ENCODE measurements at regions not wholly inside any gene's neighbourhood (a gene's known extent, or its start where the extent isn't known, plus 50 kb on each side); places are given as distances from the start of the nearest gene placed in this dataset.

DNA sequence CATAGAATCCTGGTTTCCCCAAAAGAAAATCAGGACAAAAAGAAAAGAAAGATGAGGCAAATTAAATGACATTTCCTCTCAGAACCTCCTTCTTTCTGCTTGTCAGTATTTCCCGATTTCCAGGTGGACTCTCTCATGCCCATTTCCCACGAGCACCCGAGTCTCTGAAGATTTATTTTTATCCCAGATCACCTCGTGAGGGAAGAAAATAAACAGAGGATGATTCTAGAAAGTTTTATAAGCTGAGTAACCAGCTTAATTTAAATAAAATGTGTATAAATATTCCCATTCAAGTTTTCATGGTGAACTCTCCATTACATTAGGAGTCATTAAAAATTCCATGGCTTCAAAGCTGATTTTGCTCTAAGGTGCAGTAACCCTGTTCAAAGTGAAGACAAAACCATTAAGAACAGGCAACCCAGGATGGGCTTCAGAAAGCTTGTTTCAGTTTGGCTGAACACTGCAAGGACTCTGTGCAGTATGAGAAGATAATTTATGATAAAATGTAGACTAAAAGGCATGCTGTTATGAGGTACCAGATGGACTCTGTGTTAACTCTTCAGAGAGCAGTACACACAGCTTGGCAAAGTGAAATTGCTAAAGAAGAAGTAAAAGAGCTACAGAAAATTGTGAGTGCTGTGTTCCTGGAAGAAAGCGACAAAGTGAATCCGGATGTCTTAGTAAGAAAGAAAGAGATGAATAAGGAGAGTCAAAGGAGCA lies 521.3 kb upstream of the LRRN3 start:
- Histone ChIP-seq H3K36me3 (ENCODE audit: control insufficient read depth in 4 of 4, insufficient read depth in 3 of 4, low read depth in 1 of 4, low read length in 3 of 4) (no peaks in the 10 kb centered on the region), H3K4me3 (ENCODE audit: low read depth in 1 of 3, low read length in 3 of 3) (no peak overlapping the region), H3K9ac (ENCODE audit: low read depth in 1 of 2, low read length in 2 of 2) (no peak overlapping the region), H3K27me3 (ENCODE audit: control insufficient read depth in 4 of 4, insufficient read depth in 4 of 4, low read length in 3 of 4) (no peaks in the 10 kb centered on the region), H3K27ac (ENCODE audit: low read depth in 1 of 2, low read length in 2 of 2) (no peak overlapping the region), H3K9me3 (ENCODE audit: control insufficient read depth in 4 of 4, low read length in 3 of 4) (no peaks in the 10 kb centered on the region), H3K4me1 (ENCODE audit: control insufficient read depth in 4 of 4, insufficient read depth in 4 of 4, low read length in 3 of 4) (peaks cover 0 to 2% (median under 1%) of the 10 kb centered on the region in 4 donors)
- DNase-seq (ENCODE audit: low spot score), result no peak
- 87% methylated on average over 6 of the region's 6 CpGs for WGBS
- TF ChIP-seq GABPA (IDR thresholded peaks at IDR 0.05 in 1 of 2, conservative IDR thresholded peaks at IDR 0.05 in 1 of 2) (no peak), RAD21 (IDR thresholded peaks at IDR 0.05) (no peak), HNF4A (conservative IDR thresholded peaks at IDR 0.05) (no peak), TAF1 (conservative IDR thresholded peaks at IDR 0.05) (no peak), RXRA (IDR thresholded peaks at IDR 0.05) (no peak), EGR1 (IDR thresholded peaks at IDR 0.05; ENCODE audit: low read depth in 2 of 2) (no peak), FOXA1 (IDR thresholded peaks at IDR 0.05) (no peak), HNF4G (IDR thresholded peaks at IDR 0.05) (no peak), JUND (IDR thresholded peaks at IDR 0.05) (no peak), YY1 (IDR thresholded peaks at IDR 0.05) (no peak), FOXA2 (IDR thresholded peaks at IDR 0.05) (no peak)
- TF ChIP-seq, protein P1, sequence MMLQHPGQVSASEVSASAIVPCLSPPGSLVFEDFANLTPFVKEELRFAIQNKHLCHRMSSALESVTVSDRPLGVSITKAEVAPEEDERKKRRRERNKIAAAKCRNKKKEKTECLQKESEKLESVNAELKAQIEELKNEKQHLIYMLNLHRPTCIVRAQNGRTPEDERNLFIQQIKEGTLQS (IDR thresholded peaks at IDR 0.05), result no peak
- TF ChIP-seq, protein P2, sequence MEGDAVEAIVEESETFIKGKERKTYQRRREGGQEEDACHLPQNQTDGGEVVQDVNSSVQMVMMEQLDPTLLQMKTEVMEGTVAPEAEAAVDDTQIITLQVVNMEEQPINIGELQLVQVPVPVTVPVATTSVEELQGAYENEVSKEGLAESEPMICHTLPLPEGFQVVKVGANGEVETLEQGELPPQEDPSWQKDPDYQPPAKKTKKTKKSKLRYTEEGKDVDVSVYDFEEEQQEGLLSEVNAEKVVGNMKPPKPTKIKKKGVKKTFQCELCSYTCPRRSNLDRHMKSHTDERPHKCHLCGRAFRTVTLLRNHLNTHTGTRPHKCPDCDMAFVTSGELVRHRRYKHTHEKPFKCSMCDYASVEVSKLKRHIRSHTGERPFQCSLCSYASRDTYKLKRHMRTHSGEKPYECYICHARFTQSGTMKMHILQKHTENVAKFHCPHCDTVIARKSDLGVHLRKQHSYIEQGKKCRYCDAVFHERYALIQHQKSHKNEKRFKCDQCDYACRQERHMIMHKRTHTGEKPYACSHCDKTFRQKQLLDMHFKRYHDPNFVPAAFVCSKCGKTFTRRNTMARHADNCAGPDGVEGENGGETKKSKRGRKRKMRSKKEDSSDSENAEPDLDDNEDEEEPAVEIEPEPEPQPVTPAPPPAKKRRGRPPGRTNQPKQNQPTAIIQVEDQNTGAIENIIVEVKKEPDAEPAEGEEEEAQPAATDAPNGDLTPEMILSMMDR (IDR thresholded peaks at IDR 0.05; ENCODE audit: low read depth, low read length, missing input control), result no peak
- TF ChIP-seq, protein P3, sequence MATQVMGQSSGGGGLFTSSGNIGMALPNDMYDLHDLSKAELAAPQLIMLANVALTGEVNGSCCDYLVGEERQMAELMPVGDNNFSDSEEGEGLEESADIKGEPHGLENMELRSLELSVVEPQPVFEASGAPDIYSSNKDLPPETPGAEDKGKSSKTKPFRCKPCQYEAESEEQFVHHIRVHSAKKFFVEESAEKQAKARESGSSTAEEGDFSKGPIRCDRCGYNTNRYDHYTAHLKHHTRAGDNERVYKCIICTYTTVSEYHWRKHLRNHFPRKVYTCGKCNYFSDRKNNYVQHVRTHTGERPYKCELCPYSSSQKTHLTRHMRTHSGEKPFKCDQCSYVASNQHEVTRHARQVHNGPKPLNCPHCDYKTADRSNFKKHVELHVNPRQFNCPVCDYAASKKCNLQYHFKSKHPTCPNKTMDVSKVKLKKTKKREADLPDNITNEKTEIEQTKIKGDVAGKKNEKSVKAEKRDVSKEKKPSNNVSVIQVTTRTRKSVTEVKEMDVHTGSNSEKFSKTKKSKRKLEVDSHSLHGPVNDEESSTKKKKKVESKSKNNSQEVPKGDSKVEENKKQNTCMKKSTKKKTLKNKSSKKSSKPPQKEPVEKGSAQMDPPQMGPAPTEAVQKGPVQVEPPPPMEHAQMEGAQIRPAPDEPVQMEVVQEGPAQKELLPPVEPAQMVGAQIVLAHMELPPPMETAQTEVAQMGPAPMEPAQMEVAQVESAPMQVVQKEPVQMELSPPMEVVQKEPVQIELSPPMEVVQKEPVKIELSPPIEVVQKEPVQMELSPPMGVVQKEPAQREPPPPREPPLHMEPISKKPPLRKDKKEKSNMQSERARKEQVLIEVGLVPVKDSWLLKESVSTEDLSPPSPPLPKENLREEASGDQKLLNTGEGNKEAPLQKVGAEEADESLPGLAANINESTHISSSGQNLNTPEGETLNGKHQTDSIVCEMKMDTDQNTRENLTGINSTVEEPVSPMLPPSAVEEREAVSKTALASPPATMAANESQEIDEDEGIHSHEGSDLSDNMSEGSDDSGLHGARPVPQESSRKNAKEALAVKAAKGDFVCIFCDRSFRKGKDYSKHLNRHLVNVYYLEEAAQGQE (IDR thresholded peaks at IDR 0.05), result no peak
- TF ChIP-seq, protein P4, sequence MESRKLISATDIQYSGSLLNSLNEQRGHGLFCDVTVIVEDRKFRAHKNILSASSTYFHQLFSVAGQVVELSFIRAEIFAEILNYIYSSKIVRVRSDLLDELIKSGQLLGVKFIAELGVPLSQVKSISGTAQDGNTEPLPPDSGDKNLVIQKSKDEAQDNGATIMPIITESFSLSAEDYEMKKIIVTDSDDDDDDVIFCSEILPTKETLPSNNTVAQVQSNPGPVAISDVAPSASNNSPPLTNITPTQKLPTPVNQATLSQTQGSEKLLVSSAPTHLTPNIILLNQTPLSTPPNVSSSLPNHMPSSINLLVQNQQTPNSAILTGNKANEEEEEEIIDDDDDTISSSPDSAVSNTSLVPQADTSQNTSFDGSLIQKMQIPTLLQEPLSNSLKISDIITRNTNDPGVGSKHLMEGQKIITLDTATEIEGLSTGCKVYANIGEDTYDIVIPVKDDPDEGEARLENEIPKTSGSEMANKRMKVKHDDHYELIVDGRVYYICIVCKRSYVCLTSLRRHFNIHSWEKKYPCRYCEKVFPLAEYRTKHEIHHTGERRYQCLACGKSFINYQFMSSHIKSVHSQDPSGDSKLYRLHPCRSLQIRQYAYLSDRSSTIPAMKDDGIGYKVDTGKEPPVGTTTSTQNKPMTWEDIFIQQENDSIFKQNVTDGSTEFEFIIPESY (IDR thresholded peaks at IDR 0.05), result no peak

Data from liver (tissue), 8 donors.